RPMI8226 (cell line): ENCODE measurements at regions not wholly inside any gene's neighbourhood (a gene's known extent, or its start where the extent isn't known, plus 50 kb on each side); places are given as distances from the start of the nearest gene placed in this dataset.

Experiments
- DNase-seq: peaks from one replicate; pipeline ENCODE4 v3.0.0-alpha.2; 2015

GRCh38 chr2:107323946-107324565 lies 438.1 kb upstream of the ST6GAL2 start:
- no peak for DNase-seq

DNA sequence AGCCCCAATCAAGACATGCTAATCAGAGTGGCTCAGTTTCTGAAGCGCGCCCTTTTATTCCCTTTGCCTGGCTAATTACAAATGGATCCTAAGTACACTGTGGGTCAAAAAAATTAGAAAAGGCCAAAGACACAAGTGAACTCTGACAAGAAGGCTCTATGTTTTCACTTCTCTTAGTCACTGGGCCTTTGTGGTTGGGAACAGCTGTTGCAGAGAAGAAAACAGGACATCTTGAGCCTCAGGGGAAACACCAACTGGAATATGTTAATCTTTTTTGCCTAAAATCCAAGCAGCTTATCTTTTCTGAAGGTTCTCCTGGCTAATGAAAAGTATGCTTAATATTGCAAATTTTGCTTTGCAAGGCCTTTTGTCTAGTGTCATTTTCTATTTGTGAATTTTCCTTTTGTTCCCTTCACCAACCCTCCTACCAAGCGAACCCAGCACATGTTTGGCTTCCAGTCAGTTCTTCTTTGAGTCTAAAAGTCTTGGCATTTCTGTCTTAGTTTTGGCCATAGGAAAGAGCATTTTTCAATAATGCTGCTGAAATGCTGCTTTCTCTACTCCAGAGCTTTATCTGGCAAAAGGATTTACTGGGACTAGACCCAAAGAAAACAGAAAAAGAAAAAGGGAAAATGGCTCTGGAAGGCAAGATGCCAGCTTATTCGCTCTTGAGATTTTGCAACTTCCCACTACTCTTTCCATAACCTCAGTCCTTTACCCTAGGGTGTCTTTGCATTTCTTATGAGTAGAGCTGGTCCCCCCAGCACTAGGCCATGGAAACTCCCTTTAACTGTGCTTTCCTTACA lies 440.2 kb upstream of the ST6GAL2 start:
- no peak for DNase-seq

DNA sequence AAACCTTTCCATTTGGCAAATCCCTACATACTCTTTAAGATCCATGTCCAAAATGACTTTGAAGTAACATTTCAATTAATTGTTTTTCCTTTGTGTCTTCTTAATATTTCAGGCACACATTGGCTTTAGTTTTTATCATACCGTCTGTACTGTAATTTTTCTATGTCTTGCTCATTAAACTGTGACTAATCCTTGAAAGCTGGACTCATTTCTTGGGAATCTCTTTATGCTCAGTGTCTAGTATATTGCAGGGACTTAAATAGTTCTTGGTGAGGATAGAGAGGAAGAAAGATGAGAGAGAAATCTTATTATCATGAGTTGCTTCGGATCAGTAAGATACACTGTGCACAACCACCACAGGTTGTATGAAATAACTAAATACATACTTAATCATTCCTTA lies 448.3 kb upstream of the ST6GAL2 start:
- DNase-seq, result no peak

DNA sequence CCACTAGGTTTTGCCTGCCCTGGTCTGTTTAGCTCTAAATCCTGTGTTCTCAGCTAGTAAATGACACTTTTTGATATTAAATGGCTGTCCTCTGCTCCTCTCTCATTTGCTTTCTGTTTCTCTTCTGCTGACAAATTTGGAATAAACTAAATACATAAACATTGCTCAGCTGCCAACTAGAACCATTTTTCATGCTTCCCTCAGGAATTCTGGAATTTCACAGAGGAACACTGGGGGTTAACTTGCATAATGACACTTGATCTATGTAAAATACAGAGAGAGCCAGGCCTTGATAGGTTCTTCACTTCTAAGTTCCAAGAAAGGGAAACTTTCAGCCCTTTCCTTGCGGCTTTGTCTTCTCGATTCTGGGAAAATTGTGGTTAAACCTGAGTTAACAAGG lies 450.6 kb upstream of the ST6GAL2 start:
- DNase-seq, result no peak

DNA sequence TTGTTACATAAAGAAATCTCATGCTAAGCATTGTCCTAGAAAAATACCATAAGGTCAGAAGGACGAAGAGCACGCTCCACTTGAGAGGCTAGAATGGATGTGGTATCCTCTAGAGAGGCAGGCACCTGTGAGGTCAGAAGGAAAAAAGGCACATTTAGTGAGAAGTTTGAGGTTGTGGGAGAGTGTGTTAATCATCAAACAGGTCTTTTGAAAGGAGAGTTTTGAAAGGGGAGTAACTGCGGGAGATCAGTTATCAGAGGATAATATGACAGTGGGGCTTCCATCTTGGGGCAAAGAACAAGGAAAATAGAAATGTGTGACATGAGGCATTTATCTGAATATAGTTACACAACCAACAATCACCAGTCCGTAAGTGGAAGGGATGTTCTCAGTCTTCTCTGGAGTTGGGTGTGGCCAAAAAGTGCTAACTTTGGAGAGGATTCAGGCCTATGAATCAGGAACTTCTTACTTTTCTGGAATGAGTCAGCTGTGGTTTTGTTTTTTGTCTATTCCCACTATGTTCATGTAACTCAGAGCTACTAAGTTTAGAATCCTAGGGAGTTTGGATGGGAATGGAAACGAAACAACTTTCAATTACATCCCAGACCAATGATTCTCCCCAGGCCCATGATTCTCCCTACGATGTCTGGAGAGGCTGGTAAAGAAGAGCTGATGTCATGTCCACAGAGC lies 451.4 kb upstream of the ST6GAL2 start:
- DNase-seq, result no peak

GRCh38 chr2:107338059-107338458 lies 452.1 kb upstream of the ST6GAL2 start:
- no peak for DNase-seq

DNA sequence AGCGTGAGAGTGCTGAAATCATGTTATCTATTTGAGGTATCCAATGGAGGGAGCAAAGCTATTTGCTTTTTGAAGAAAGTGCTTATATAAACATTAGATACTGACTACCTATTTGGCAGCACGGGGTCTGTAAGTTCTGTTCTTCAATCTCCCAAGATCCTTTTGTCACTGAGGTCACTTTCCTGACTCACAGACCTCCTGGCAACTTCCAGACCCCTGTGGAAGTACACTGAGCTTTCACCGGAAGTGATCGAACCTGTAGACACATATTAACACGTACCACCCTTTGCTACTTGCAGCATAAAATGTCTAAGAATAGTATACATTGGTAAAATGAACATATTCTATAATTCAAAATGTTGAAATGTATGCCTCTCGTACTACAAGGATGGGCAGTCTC lies 452.6 kb upstream of the ST6GAL2 start:
- no peak for DNase-seq

DNA sequence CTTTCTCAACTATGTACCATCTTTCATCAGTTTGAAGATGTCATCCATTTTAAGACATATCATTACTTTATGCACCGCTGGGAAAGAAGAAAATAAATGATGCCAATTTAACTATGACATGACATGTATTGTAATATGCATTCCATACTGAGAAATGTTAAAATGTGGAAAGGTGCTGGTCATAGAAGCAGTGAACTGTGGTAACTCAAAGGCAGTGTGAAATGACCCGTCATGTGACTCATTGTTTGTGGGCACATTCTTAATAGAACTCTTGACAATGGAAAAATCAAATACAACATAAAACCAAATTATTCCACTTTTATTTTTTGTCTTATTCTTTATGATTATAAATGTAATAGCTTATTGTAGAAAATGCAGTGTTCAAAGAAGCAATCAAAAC lies 455.0 kb upstream of the ST6GAL2 start:
- DNase-seq, result no peak

- DNase-seq, result no peak
Observed at GRCh38 chr2:107349329-107349728, 463.4 kb upstream of the ST6GAL2 start.

- DNase-seq, result no peak
Observed at GRCh38 chr2:107354175-107354574, 468.2 kb upstream of the ST6GAL2 start.

DNA sequence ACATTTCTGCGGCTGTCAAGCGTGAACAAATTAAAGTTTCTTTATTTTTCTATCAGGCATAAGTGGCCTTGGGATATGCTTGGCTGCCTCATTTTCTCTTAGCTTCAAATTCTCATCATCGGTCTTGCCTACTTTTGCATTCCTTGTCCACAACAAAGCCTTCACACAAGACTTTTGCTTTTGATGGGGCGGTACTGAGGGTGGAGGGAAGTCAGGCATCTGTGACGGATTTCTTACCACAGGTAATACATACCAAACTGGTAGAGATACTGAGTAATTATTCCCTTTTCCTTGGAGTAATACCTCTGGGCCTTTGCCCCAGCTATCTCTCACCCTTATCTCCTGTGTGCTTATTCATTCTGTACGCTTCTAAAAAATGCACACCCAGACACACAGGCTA lies 468.3 kb upstream of the RGPD4 start:
- DNase-seq, result no peak

DNA sequence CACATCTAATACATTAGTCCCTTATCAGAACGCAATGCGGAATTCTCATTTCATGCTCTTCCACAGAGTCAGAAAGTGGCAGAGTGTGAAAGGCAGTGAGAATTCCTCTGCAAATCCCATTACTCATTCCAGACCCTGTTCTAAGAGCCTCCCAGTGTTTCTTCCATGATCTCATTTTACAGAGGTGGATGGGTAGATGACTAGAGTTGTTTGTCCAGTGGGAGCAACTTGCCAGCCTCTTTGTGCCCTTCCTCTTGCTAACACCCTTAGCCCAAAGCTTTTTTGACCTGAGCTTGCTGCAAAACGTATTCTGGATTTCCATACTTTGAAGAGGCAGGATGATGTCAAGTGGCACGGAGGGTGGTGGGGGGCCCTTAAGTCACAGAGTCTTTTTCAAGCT lies 467.7 kb upstream of the RGPD4 start:
- no peak for DNase-seq

DNA sequence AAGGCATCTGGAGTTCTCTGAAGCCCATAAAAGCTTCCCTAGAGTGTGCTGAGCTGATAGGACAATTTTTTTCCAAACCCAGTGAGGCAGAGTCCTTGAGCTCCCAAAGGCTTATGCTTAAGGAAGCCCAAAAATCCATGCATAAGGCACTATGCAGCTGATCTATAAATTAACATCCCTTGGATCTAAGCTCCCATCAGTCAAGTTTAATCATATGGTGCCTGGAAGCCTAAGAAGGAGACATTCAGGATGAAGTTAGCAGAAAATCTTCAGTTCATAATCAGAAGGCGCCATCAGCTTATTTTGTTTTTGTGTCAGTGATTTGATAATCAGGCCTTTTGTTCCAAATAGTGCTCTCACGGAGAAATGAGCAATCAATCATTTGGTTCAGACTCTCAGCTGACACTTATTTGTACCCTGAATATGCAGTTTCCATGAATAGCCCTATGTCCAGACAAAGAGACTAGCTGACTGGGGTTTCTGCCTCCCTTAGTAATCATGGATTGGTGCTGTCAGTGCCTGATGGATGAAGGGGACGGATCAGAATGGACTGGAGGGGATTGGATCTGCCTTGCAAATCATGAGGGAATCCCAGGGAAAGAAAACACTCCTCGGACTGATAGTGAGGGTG lies 464.8 kb upstream of the RGPD4 start:
- DNase-seq, result no peak

DNA sequence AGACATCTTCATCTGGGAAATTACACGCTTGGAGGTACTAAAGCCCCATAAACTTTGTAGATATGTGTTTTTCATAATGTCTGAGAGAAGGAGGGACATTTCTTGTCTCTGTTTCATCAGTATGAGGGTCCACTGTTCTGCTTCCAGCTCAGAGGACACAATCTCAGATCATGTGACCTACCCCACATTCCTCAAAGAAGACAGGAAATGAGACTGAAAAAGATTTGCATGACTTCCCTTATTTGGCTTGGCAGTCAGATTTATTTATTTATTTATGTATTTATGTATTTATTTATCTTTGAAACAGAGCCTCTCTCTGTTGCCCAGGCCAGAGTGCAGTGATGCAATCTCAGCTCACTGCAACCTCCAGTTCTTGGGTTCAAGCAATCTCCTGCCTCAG lies 463.7 kb upstream of the RGPD4 start:
- DNase-seq, result no peak

DNA sequence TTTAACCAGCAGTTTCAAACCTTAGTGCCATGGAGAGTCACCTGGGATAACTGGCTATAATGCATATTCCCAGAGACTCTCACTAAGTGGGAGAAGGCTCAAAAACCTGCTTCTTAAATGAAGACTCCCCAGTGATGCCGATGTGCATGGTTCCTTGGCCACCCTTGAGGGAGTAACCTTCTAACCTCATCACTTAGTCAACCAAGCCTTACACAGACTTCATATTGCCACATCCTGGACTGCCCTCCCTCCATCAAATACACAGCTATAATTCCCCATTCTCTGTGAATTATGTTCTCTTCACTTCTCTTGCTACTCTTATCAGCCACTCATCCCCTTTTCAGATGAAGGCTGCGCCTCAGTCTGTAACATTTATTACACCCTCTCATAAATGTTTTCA lies 462.9 kb upstream of the RGPD4 start:
- DNase-seq, result no peak

DNA sequence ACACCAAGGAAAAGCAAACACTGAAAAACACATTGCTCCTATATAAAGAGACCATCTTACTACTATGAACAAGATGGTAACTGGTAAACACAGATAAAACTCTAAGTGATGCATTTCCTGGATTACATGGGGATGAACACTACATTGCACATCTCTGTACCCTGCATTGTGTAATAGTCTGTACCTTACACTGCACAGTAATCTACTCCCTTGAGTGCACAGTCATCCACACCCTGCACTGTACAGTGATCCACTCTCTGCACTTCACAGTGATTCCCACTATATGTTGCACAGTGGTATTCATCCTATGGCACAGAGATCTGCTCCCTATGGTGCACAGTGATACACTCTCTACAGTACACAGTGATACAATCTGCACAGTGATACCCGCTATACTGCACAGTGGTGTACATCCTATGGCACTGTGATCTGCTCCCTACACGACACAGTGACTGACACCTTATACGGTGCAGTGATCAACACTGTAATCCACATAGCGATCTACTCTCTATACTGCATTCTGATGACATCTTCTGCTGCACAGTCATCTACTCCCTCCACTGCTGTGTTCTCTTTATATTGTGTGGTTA lies 462.2 kb upstream of the RGPD4 start:
- no peak for DNase-seq

GRCh38 chr2:107374249-107374648 lies 452.4 kb upstream of the RGPD4 start:
- no peak for DNase-seq

GRCh38 chr2:107376909-107377308 lies 449.8 kb upstream of the RGPD4 start:
- DNase-seq, result no peak

DNA sequence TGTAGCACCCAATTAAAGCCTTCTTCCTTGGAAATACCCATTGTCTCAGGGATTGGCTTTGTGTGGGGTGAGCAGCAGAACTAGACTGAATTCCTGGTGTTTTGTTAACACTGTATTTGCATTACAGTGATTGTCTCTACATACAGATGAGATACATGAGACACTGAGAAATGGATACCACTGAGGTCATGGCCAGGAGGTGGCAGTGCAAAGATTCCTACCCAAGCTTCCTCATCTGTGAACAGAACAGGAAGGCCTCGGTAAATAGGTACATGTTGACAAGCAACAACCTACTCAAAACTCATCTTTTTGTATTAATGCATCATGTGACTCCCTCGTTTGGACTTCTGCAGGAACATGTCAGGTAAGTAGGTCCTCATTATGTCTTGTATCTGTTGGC lies 445.8 kb upstream of the RGPD4 start:
- DNase-seq, result no peak

GRCh38 chr2:107383691-107384090 lies 443.0 kb upstream of the RGPD4 start:
- no peak for DNase-seq

DNA sequence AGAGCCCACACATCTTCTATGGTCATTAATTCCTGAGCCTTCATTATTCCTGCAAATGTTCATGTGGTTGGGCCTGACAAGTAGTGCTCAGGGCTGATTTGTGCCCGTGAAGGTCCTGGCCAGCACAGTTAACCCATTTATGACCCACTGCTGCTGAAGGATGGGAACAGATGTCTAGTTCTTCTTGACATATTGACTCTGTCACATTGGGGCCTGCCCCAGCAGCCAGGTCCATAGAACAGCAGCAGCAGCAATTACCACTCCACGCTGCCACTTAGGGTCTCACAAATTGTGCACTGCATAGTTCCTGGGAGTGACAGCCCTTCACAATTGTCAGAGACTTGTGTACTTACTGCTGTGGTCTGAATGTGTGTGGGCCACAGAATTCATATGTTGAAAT lies 442.3 kb upstream of the RGPD4 start:
- DNase-seq, result no peak

DNA sequence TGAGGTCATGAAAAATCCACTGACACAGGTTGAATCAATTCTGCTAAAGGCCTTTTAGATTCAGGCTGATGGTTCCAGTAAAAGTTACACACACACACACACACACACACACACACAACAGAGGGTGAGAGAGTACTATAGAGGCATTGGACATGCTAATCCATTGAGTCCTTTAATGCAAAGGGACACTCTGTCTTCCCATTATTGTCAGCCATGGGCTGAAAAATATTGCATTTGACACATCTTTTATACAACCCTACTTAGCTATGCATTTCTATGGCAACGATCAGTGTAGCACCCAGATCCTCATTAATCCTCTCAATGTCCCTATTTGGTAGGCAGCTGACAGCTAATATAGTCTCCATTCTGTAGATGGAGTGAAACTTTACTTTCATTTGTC lies 440.8 kb upstream of the RGPD4 start:
- DNase-seq, result no peak

- no peak for DNase-seq
Observed at GRCh38 chr2:107392241-107392704, 434.4 kb upstream of the RGPD4 start.
